D721Med (cell line): ENCODE measurements at regions not wholly inside any gene's neighbourhood (a gene's known extent, or its start where the extent isn't known, plus 50 kb on each side); places are given as distances from the start of the nearest gene placed in this dataset.

Experiments
- DNase-seq: peaks from one replicate; pipeline ENCODE4 v3.0.0; 2011; ENCODE audit warnings: low spot score; ENCODE audit not compliant: insufficient read length
- FAIRE-seq: peaks from 2 replicates; lab custom pipeline; 2011; peaks lifted over from hg19 to GRCh38; lab: Jason Lieb, UNC
- TF ChIP-seq, protein P1 (sequence below): IDR thresholded peaks from 2 replicates; pipeline ENCODE4 v1.5.1; 2012; ENCODE audit warnings: mild to moderate bottlenecking, control low read depth; ENCODE audit not compliant: insufficient read depth; ENCODE audit errors: missing control alignments

DNA sequence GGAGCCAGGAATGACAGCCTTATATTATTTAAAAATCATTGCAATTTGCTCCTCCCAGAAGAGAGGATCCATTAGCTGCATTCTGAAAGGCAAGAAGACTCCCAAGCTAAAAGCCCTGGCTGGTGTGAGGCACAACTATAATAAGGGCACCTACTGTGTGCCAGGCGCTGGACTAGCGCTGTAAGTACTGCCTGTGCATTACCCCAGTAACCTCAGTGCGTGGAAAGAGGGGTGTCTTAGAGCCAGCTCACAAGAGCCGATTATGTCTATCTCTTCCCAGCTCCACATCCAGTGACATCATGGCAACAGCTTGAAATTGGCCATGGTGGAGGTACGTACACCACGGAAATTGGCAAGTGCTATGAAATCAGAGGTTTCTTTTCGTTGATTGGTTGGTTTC is 141.7 kb upstream of the IRF2BP2 start:
- FAIRE-seq (no peak), DNase-seq (no peak)
- TF ChIP-seq, protein P1, sequence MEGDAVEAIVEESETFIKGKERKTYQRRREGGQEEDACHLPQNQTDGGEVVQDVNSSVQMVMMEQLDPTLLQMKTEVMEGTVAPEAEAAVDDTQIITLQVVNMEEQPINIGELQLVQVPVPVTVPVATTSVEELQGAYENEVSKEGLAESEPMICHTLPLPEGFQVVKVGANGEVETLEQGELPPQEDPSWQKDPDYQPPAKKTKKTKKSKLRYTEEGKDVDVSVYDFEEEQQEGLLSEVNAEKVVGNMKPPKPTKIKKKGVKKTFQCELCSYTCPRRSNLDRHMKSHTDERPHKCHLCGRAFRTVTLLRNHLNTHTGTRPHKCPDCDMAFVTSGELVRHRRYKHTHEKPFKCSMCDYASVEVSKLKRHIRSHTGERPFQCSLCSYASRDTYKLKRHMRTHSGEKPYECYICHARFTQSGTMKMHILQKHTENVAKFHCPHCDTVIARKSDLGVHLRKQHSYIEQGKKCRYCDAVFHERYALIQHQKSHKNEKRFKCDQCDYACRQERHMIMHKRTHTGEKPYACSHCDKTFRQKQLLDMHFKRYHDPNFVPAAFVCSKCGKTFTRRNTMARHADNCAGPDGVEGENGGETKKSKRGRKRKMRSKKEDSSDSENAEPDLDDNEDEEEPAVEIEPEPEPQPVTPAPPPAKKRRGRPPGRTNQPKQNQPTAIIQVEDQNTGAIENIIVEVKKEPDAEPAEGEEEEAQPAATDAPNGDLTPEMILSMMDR = no peak

DNA sequence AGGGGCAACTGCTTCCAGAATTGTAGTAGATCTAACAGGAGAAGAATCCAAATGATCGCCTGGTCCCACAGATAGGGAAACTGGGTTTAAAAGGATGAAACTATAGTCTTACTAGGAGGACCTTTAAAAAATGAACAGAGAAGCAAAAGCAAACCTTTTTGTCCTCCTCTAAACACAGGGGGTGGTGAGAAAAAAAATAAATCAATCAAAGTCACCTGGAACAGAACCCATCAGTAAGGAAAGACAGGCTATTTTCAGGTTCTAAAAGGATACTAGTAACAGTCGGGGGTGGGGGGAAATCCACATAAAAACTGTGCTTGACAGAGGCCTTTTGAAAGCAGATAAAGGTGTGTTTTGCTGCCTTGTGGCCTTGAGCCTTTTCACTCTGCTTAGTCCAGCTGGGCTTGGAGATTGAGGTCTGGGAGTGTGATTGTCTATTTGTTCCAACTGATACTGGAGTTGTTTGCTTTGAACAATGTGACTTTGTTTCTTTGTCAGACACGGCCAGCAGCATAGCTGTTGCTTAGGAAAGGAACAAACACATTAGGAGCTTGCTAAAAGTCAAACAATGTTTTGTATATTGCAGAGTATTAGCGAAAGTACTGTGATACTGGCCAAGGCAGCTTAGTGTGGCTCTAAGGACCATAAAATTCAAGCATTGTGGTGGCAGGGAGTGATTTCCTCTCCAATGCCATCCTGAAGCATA is 141.1 kb upstream of the IRF2BP2 start:
- DNase-seq = no peak
- no peak for FAIRE-seq
- TF ChIP-seq, protein P1 = no peak

DNA sequence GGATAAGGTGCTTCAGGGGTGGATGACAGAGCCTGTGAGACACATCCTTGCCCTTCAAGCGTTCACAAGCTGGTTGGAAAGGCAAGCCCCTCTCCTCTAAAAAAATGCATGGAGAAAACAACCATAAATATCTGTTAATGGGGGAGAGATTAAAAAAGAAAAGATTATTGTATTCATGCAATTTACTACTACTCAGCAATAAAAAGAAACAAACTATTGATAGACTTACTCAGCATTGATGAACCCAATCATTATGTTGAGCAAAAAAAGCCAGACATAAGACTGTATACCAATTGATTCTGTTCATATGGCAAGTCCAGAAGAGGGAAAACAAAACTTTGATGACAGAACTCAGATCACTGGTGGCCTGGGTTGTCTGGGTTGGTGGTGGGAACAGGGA is 138.7 kb upstream of the IRF2BP2 start:
- no peak for DNase-seq
- no peak for FAIRE-seq
- TF ChIP-seq, protein P1 = no peak

DNA sequence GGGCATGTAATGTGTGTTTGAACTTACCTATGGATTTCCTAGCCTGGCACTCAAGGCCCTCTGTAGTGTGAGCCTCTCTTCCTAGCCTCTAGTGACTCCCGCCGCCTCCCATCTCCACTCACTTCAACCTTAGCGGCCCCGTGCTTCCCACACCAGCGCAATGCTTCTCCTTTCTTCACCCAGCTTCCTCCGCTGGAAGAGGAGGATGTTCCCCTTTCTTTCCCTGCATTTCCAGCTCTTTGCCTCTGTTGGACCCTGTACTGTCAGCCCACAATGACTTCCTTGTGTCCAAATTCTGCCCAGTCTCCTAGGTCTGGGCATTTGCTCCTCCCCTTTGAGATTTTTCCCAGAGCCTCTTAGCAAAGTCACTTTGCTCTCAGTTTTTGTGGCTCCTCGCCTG is 138.1 kb upstream of the IRF2BP2 start:
- FAIRE-seq = no peak
- TF ChIP-seq, protein P1 = no peak
- no peak for DNase-seq

DNA sequence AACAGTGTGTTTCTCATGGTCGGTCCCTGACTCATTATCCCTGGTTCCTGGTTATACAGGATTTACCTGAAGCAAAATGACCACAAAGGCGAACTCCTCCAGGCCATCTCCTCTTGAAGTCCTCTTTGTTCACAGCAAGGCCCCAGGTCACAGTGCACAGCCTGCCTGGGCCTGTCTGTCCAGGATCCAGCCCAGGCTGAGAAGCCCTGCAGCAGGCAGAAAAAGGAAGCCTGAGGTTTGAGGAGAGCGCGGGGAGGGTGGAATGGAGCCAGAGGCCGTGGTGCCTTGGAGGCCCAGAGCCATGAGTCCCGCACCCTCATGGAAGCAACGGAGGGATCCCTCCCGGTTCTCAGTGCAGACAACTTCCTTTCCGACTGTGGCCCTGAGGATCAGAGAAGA is 136.8 kb upstream of the IRF2BP2 start:
- TF ChIP-seq, protein P1 = no peak
- FAIRE-seq (no peak), DNase-seq (no peak)

DNA sequence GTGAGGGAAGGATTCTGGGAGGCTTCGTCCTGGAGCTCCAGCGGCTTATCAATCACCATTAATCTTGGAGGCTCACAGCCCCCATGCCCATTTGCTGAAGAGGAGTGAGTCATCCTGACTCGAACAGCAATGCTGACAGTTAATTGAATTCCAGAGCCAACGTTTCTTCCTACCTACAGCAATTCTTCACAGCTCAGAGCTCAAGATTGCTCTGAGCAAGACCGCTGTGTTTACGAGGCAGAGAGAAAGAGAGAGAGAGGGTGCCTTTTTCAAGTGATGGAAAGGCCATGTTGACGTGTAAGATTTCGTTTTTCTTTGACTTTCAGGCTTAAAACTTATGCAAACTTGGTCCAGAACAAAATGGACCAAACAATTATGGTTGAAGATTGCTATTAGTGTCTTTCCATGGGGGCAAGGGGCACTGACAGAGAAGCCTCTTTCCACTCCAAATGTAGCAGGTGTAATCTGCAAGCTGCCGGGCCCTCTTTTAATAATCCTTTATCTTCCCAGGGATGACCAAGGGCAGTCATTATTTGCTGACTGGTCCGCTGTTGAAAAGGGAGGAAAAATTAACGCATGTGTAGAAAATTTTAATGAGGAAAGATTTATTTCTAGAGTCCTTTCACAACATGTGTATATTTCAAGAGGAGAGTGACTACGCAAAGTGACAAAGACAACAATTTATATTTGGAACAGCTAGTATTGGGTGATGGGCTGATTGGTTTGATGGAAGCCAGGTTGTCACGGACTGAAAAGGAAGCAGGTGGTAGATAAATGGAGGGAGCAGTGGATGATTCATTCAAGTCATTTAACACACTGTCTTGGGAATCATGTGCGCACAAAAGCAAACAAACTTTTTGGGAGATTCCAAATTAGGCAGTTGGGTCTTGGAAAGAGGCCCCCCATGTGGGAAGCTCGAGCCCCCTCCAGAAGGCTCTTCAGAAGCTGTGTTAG is 136.1 kb upstream of the IRF2BP2 start:
- DNase-seq (no peak), FAIRE-seq (no peak)

More for the DNA sequence above, 136.1 kb upstream of the IRF2BP2 start:
- TF ChIP-seq, protein P1 = no peak
